GM12891 (cell line): ENCODE measurements at regions not wholly inside any gene's neighbourhood (a gene's known extent, or its start where the extent isn't known, plus 50 kb on each side); places are given as distances from the start of the nearest gene placed in this dataset.

Source experiments
- POLR2A ChIP-seq: IDR thresholded peaks from 2 replicates; pipeline ENCODE4 v1.6.1; 2011; ENCODE audit warnings: low read depth, low read length, control low read depth
- TAF1 ChIP-seq: IDR thresholded peaks from 2 replicates; pipeline ENCODE4 v1.6.1; 2011; ENCODE audit warnings: low read depth, low read length, control low read depth

DNA sequence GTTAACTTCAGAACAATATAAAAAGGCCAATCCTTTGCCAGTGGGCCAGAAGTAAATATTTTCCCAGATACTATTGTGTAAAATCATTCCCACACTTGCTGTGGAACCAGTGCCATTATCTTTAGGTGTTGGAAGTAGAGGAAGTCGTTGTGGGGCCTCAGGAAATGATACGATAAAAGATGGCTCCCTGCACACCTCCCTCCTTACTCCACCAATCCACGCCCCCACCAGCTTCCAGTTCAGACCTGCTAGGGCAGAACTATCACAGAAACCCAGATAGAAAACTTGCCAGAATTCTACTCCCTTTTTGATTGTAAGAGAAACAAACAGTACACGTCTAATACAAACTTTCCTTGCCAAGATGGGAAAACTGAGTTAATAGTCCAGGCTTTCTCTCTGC is 173.0 kb upstream of the FMN2 start:
- no peak for TF ChIP-seq TAF1
- TF ChIP-seq POLR2A: no peak
